ENCODE measurements at regions not wholly inside any gene's neighbourhood (a gene's known extent, or its start where the extent isn't known, plus 50 kb on each side); places are given as distances from the start of the nearest gene placed in this dataset.

- no peaks in the 10 kb centered on the region for H3K79me2 ChIP-seq (ENCODE audit: insufficient read depth, low read length)
- no peaks in the 10 kb centered on the region for H3K4me1 ChIP-seq (ENCODE audit: control insufficient read depth in 1 of 2, insufficient read depth in 2 of 2, low read length in 2 of 2)
- TF ChIP-seq MAX (IDR thresholded peaks at IDR 0.05): no peak
- H3K4me2 ChIP-seq (ENCODE audit: low read length): no peak overlapping the region
- POLR2A ChIA-PET: no interaction called here
- no TSS peak for BruUV-seq (replicated peaks)
- intact Hi-C loops (cut with micrococcal nuclease): no loop called here
- no peaks in the 10 kb centered on the region for H3K9me3 ChIP-seq (ENCODE audit: control insufficient read depth in 1 of 2, insufficient read depth in 1 of 2, low read depth in 1 of 2, low read length in 2 of 2)
- H3K27ac ChIP-seq (ENCODE audit: low read depth, low read length): no peak overlapping the region
- CTCF ChIA-PET: no interaction called here
- DNase-seq (ENCODE audit: low read depth, low spot score) (no peak), ATAC-seq (no peak)
- H3K4me3 ChIP-seq (replicated peaks in 1 of 2; ENCODE audit: low read depth in 1 of 2, low read length in 2 of 2): no peak overlapping the region
- H4K20me1 ChIP-seq (ENCODE audit: insufficient read depth): no peaks in the 10 kb centered on the region
- RAD21 ChIA-PET (ENCODE audit: low non-redundant PET in 1 of 2, low total read pairs in 2 of 2, uncharacterized antibody in 2 of 2, unreplicated experiment in 2 of 2): no interaction called here
- H3K27me3 ChIP-seq (ENCODE audit: insufficient read depth, low read length): no peaks in the 10 kb centered on the region
- no peaks in the 10 kb centered on the region for H3K36me3 ChIP-seq (ENCODE audit: control insufficient read depth in 1 of 2, insufficient read depth in 2 of 2, low read length in 2 of 2)
- H3K9ac ChIP-seq (ENCODE audit: low read length): no peak overlapping the region
- H2AFZ ChIP-seq (ENCODE audit: low read depth, low read length, poor library complexity, severe bottlenecking): no peak overlapping the region
- no peaks in the 10 kb centered on the region for H3K9me2 ChIP-seq (ENCODE audit: insufficient read depth)
Observed at GRCh38 chr1:29658688-29659087, 422.4 kb downstream of the PTPRU start.

DNA sequence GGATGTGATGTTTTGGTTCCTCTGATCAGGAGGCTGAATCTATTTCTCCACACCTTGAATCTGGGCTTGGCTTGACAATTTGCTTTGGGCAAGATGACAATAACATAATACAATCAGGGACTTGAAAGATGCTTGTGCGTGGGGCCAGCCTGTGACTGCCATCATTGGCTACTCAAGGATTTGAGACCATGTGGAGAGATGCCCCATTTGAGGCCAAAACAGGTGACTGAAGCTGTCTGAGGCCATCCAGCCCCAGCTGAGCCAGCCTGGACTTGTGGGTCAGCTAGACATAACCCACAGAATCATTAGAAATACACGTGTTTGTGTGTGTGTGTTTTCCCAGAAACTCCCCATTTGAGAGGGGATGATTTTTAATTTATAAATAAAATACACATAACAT lies 421.5 kb downstream of the PTPRU start:
- ChIA-PET CTCF (no interaction called here), RAD21 (ENCODE audit: low non-redundant PET in 1 of 2, low total read pairs in 2 of 2, uncharacterized antibody in 2 of 2, unreplicated experiment in 2 of 2) (no interaction called here), POLR2A (no interaction called here)
- no peak for TF ChIP-seq ZNF274 (IDR thresholded peaks at IDR 0.05; ENCODE audit: low read depth, low read length)
- TF ChIP-seq YY1 (IDR thresholded peaks at IDR 0.05; ENCODE audit: extremely low read depth, insufficient replicate concordance, low read depth, low read length): no peak
- TF ChIP-seq RAD21 (IDR thresholded peaks at IDR 0.05; ENCODE audit: low read depth): no peak
- TF ChIP-seq CBX3 (IDR thresholded peaks at IDR 0.05; ENCODE audit: low read depth): no peak
- TF ChIP-seq REST (IDR thresholded peaks at IDR 0.05; ENCODE audit: low read depth): no peak
- no peak for TF ChIP-seq POLR2A (IDR thresholded peaks at IDR 0.05; ENCODE audit: borderline replicate concordance, extremely low read depth, insufficient read depth, insufficient read length)
- no peak for TF ChIP-seq SRF (IDR thresholded peaks at IDR 0.05; ENCODE audit: low read depth)
- TF ChIP-seq EZH2phosphoT487 (IDR thresholded peaks at IDR 0.05; ENCODE audit: borderline replicate concordance): no peak
- no peak for TF ChIP-seq EZH2 (IDR thresholded peaks at IDR 0.05)
- no peak for TF ChIP-seq ATF3 (IDR thresholded peaks at IDR 0.05)
- TF ChIP-seq SP1 (IDR thresholded peaks at IDR 0.05; ENCODE audit: low read depth): no peak
- TF ChIP-seq, protein P1, sequence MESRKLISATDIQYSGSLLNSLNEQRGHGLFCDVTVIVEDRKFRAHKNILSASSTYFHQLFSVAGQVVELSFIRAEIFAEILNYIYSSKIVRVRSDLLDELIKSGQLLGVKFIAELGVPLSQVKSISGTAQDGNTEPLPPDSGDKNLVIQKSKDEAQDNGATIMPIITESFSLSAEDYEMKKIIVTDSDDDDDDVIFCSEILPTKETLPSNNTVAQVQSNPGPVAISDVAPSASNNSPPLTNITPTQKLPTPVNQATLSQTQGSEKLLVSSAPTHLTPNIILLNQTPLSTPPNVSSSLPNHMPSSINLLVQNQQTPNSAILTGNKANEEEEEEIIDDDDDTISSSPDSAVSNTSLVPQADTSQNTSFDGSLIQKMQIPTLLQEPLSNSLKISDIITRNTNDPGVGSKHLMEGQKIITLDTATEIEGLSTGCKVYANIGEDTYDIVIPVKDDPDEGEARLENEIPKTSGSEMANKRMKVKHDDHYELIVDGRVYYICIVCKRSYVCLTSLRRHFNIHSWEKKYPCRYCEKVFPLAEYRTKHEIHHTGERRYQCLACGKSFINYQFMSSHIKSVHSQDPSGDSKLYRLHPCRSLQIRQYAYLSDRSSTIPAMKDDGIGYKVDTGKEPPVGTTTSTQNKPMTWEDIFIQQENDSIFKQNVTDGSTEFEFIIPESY (IDR thresholded peaks at IDR 0.05; ENCODE audit: extremely low read depth, insufficient replicate concordance, low read length): no peak
- TF ChIP-seq POLR2AphosphoS5 (IDR thresholded peaks at IDR 0.05; ENCODE audit: low read depth, low read length): no peak
- no peak for TF ChIP-seq ELF1 (IDR thresholded peaks at IDR 0.05; ENCODE audit: borderline replicate concordance, low read depth)
- TF ChIP-seq TCF7L2 (IDR thresholded peaks at IDR 0.05; ENCODE audit: borderline replicate concordance, extremely low read depth, insufficient read depth, insufficient read length): no peak
- no peaks in the 10 kb centered on the region for H4K20me1 ChIP-seq (ENCODE audit: insufficient read depth)
- BruUV-seq (replicated peaks): no TSS peak
- intact Hi-C loops (cut with micrococcal nuclease): no loop called here
- no peak overlapping the region for H3K9ac ChIP-seq (ENCODE audit: low read length)
- no peak overlapping the region for H3K27ac ChIP-seq (ENCODE audit: low read depth, low read length)
- ATAC-seq (no peak), DNase-seq (ENCODE audit: low read depth, low spot score) (no peak)
- H3K36me3 ChIP-seq (ENCODE audit: control insufficient read depth in 1 of 2, insufficient read depth in 2 of 2, low read length in 2 of 2): no peaks in the 10 kb centered on the region
- no peak overlapping the region for H3K4me2 ChIP-seq (ENCODE audit: low read length)
- no peak overlapping the region for H3K4me3 ChIP-seq (replicated peaks in 1 of 2; ENCODE audit: low read depth in 1 of 2, low read length in 2 of 2)
- H2AFZ ChIP-seq (ENCODE audit: low read depth, low read length, poor library complexity, severe bottlenecking): no peak overlapping the region
- no peaks in the 10 kb centered on the region for H3K27me3 ChIP-seq (ENCODE audit: insufficient read depth, low read length)
- H3K9me3 ChIP-seq (ENCODE audit: control insufficient read depth in 1 of 2, insufficient read depth in 1 of 2, low read depth in 1 of 2, low read length in 2 of 2): no peaks in the 10 kb centered on the region
- H3K79me2 ChIP-seq (ENCODE audit: insufficient read depth, low read length): no peaks in the 10 kb centered on the region
- H3K4me1 ChIP-seq (ENCODE audit: control insufficient read depth in 1 of 2, insufficient read depth in 2 of 2, low read length in 2 of 2): no peaks in the 10 kb centered on the region
- no peaks in the 10 kb centered on the region for H3K9me2 ChIP-seq (ENCODE audit: insufficient read depth)

All from HCT116 (cell line).